C4-2B (cell line): ENCODE measurements at regions not wholly inside any gene's neighbourhood (a gene's known extent, or its start where the extent isn't known, plus 50 kb on each side); places are given as distances from the start of the nearest gene placed in this dataset.

Source experiments
- ZFX ChIP-seq: fragments of 450-650 bp; IDR thresholded peaks from 2 replicates; pipeline ENCODE4 v1.6.1; 2017
- TF ChIP-seq, protein P1 (sequence below): fragments of 450-650 bp; conservative IDR thresholded peaks from 2 replicates; pipeline ENCODE4 v1.5.1; 2017; ENCODE audit warnings: mild to moderate bottlenecking

GRCh38 chr3:102162251-102162650 is 272.6 kb upstream of the ZPLD1 start:
- TF ChIP-seq, protein P1, sequence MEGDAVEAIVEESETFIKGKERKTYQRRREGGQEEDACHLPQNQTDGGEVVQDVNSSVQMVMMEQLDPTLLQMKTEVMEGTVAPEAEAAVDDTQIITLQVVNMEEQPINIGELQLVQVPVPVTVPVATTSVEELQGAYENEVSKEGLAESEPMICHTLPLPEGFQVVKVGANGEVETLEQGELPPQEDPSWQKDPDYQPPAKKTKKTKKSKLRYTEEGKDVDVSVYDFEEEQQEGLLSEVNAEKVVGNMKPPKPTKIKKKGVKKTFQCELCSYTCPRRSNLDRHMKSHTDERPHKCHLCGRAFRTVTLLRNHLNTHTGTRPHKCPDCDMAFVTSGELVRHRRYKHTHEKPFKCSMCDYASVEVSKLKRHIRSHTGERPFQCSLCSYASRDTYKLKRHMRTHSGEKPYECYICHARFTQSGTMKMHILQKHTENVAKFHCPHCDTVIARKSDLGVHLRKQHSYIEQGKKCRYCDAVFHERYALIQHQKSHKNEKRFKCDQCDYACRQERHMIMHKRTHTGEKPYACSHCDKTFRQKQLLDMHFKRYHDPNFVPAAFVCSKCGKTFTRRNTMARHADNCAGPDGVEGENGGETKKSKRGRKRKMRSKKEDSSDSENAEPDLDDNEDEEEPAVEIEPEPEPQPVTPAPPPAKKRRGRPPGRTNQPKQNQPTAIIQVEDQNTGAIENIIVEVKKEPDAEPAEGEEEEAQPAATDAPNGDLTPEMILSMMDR: no peak
- TF ChIP-seq ZFX: no peak
